H1 (cell line): ENCODE measurements at regions not wholly inside any gene's neighbourhood (a gene's known extent, or its start where the extent isn't known, plus 50 kb on each side); places are given as distances from the start of the nearest gene placed in this dataset.

Experiments used
- CTCF ChIA-PET: fragments of 300-600 bp; sonication (Branson Sonifier 250); formaldehyde crosslinking; loops from one replicate; lab custom pipeline; 2021; ENCODE audit not compliant: partially characterized antibody; lab: Charles Lee
- POLR2A ChIA-PET: fragments of 300-600 bp; sonication (Branson Sonifier 250); formaldehyde crosslinking; loops from one replicate; lab custom pipeline; 2021; ENCODE audit warnings: inconsistent platforms; ENCODE audit not compliant: partially characterized antibody; lab: Charles Lee
- DNase-seq, 2 experiments: peaks; one replicate each; pipeline versions ENCODE4 v3.0.0 to v3.0.0-alpha.2; 2010 to 2022; ENCODE audit warnings: low spot score in 2 of 2, low read depth in 1 of 2, mixed read lengths in 1 of 2
- FAIRE-seq: peaks from 2 replicates; lab custom pipeline; 2011; peaks lifted over from hg19 to GRCh38; lab: Jason Lieb, UNC
- H2AFZ ChIP-seq: 2 replicates; pipeline ENCODE4 v1.8.1; 2012; ENCODE audit warnings: low read length, inconsistent platforms
- H2AK5ac ChIP-seq: 2 replicates; pipeline ENCODE4 v1.6.1; 2013; ENCODE audit warnings: low read depth, low read length
- H2BK120ac ChIP-seq: replicated peaks from 2 replicates; pipeline ENCODE3; 2013; ENCODE audit warnings: low read depth, low read length, inconsistent platforms
- H2BK12ac ChIP-seq: 2 replicates; pipeline ENCODE4 v1.6.1; 2013; ENCODE audit warnings: low read depth, low read length
- H2BK15ac ChIP-seq: 2 replicates; pipeline ENCODE4 v1.6.1; 2013; ENCODE audit warnings: low read length
- H2BK20ac ChIP-seq: 2 replicates; pipeline ENCODE4 v1.6.1; 2013; ENCODE audit warnings: low read length
- H2BK5ac ChIP-seq: 2 replicates; pipeline ENCODE4 v1.6.1; 2013; ENCODE audit warnings: low read depth, low read length
- H3K14ac ChIP-seq: 2 replicates; pipeline ENCODE4 v1.6.1; 2013; ENCODE audit warnings: inconsistent platforms; ENCODE audit not compliant: insufficient read length
- H3K18ac ChIP-seq: 2 replicates; pipeline ENCODE4 v1.6.1; 2013; ENCODE audit warnings: low read length; ENCODE audit errors: extremely low read depth
- H3K23ac ChIP-seq: 2 replicates; pipeline ENCODE4 v1.6.1; 2013; ENCODE audit warnings: inconsistent platforms; ENCODE audit not compliant: insufficient read length
- H3K23me2 ChIP-seq: 2 replicates; pipeline ENCODE4 v1.6.1; 2013; ENCODE audit warnings: low read depth, low read length
- H3K27ac ChIP-seq: 2 replicates; pipeline ENCODE4 v1.6.1; 2011; ENCODE audit warnings: low read depth, low read length, inconsistent platforms
- H3K27me3 ChIP-seq, 4 experiments: replicated peaks in 1 of 4; 1 replicate in 1 of 4; 2 replicates in 3 of 4; pipeline versions ENCODE4 v1.6.1 to v1.8.1; 2011 to 2013; ENCODE audit warnings: low read length in 3 of 4, mild to moderate bottlenecking in 3 of 4, inconsistent platforms in 2 of 4, mixed read lengths in 2 of 4, moderate library complexity in 1 of 4; ENCODE audit not compliant: control insufficient read depth in 3 of 4, insufficient read depth in 3 of 4; ENCODE audit errors: extremely low read depth in 1 of 4
- H3K36me3 ChIP-seq, 4 experiments: 2 replicates each; pipeline versions ENCODE4 v1.6.1 to v1.8.1; 2011 to 2013; ENCODE audit warnings: mild to moderate bottlenecking in 4 of 4, low read length in 3 of 4, moderate library complexity in 2 of 4, control low read depth in 1 of 4, inconsistent platforms in 1 of 4; ENCODE audit not compliant: insufficient read depth in 4 of 4, control insufficient read depth in 2 of 4
- H3K4ac ChIP-seq: replicated peaks from 2 replicates; pipeline ENCODE3; 2013; ENCODE audit warnings: low read length, low read depth, mixed read lengths, inconsistent platforms; ENCODE audit not compliant: insufficient read length
- H3K4me1 ChIP-seq, 4 experiments: replicated peaks in 1 of 4; 1 replicate in 1 of 4; 2 replicates in 3 of 4; pipeline versions ENCODE4 v1.6.1 to v1.8.1; 2011 to 2013; ENCODE audit warnings: low read length in 3 of 4, inconsistent platforms in 2 of 4, mixed read lengths in 1 of 4; ENCODE audit not compliant: insufficient read depth in 4 of 4, control insufficient read depth in 3 of 4
- H3K4me2 ChIP-seq, 2 experiments: 2 replicates each; pipeline versions ENCODE4 v1.6.1 to v1.8.1; 2011 to 2013; ENCODE audit warnings: low read depth in 2 of 2, low read length in 2 of 2, control low read depth in 1 of 2, inconsistent platforms in 1 of 2, mild to moderate bottlenecking in 1 of 2; ENCODE audit not compliant: insufficient read depth in 1 of 2
- H3K4me3 ChIP-seq, 4 experiments: fragments of 200-600, 300-600 bp in 1 of 4; sonication (generic), shearing (Covaris generic), sonication (Bioruptor Twin) in 1 of 4; 2 replicates each; pipeline versions ENCODE4 v1.5.1 to v1.8.1; 2011 to 2016; ENCODE audit warnings: low read length in 4 of 4, low read depth in 3 of 4, control low read depth in 2 of 4, inconsistent platforms in 2 of 4, mild to moderate bottlenecking in 2 of 4, mixed read lengths in 1 of 4, moderate library complexity in 1 of 4; ENCODE audit not compliant: insufficient read depth in 2 of 4; ENCODE audit errors: extremely low read depth in 1 of 4
- H3K56ac ChIP-seq: replicated peaks from 2 replicates; pipeline ENCODE3; 2013; ENCODE audit warnings: low read depth, mild to moderate bottlenecking, mixed read lengths, low read length, inconsistent platforms; ENCODE audit not compliant: insufficient read length
- H3K79me1 ChIP-seq: 2 replicates; pipeline ENCODE4 v1.6.1; 2013; ENCODE audit warnings: low read depth, low read length, control low read depth
- H3K79me2 ChIP-seq, 2 experiments: 2 replicates each; pipeline versions ENCODE4 v1.6.1 to v1.8.1; 2012 to 2013; ENCODE audit warnings: low read length in 2 of 2, mild to moderate bottlenecking in 2 of 2, inconsistent platforms in 1 of 2; ENCODE audit not compliant: insufficient read depth in 2 of 2, control insufficient read depth in 1 of 2
- H3K9ac ChIP-seq, 4 experiments: replicated peaks in 1 of 4; 1 replicate in 1 of 4; 2 replicates in 3 of 4; pipeline versions ENCODE4 v1.6.1 to v1.8.1; 2011 to 2013; ENCODE audit warnings: low read depth in 3 of 4, low read length in 3 of 4, control low read depth in 2 of 4, mild to moderate bottlenecking in 2 of 4, moderate library complexity in 2 of 4, inconsistent platforms in 1 of 4; ENCODE audit errors: extremely low read depth in 1 of 4
- H3K9me3 ChIP-seq, 2 experiments: 2 replicates each; pipeline versions ENCODE4 v1.6.1 to v1.8.1; 2012 to 2013; ENCODE audit warnings: mild to moderate bottlenecking in 2 of 2, moderate library complexity in 2 of 2, control low read depth in 1 of 2, inconsistent platforms in 1 of 2, low read depth in 1 of 2, low read length in 1 of 2, mixed read lengths in 1 of 2; ENCODE audit not compliant: insufficient read depth in 2 of 2
- H4K20me1 ChIP-seq, 2 experiments: replicated peaks in 1 of 2; 2 replicates each; pipeline versions ENCODE3 to v1.8.1; 2011 to 2013; ENCODE audit warnings: inconsistent platforms in 2 of 2, low read length in 2 of 2, mild to moderate bottlenecking in 1 of 2; ENCODE audit not compliant: insufficient read depth in 2 of 2, control insufficient read depth in 1 of 2
- H4K5ac ChIP-seq: 2 replicates; pipeline ENCODE4 v1.6.1; 2013; ENCODE audit warnings: low read length, low read depth, mixed read lengths, inconsistent platforms; ENCODE audit not compliant: insufficient read length
- H4K8ac ChIP-seq: 2 replicates; pipeline ENCODE4 v1.8.0; 2013; ENCODE audit warnings: mild to moderate bottlenecking, moderate library complexity, low read length, inconsistent platforms; ENCODE audit not compliant: insufficient read depth; ENCODE audit errors: extremely low read depth
- H4K91ac ChIP-seq: replicated peaks from 2 replicates; pipeline ENCODE3; 2013; ENCODE audit warnings: low read length, mixed read lengths, inconsistent platforms; ENCODE audit not compliant: insufficient read length
- ASH2L ChIP-seq: fragments of 200-600, 300-600 bp; sonication (generic); IDR thresholded peaks from one replicate; pipeline ENCODE4 v1.7.1; 2017; ENCODE audit warnings: low read length
- BCL11A ChIP-seq, 2 experiments: IDR thresholded peaks; one replicate each; pipeline ENCODE4 v1.6.1; 2011; ENCODE audit warnings: low read depth in 2 of 2, low read length in 2 of 2, mild to moderate bottlenecking in 2 of 2
- CHD1 ChIP-seq: IDR thresholded peaks from 2 replicates; pipeline ENCODE4 v1.6.1; 2012; ENCODE audit warnings: low read depth, low read length, improper control_type of control experiment
- EZH2 ChIP-seq: fragments of 200-600 bp; sonication (generic); IDR thresholded peaks from 2 replicates; pipeline ENCODE4 v1.7.1; 2012; ENCODE audit warnings: low read depth, mild to moderate bottlenecking, moderate library complexity, low read length, inconsistent platforms; ENCODE audit not compliant: severe bottlenecking
- FOSL1 ChIP-seq: IDR thresholded peaks from 2 replicates; pipeline ENCODE4 v1.6.1; 2011; ENCODE audit warnings: mild to moderate bottlenecking, low read depth, low read length, moderate library complexity; ENCODE audit not compliant: insufficient read depth
- HDAC6 ChIP-seq: IDR thresholded peaks from one replicate; pipeline ENCODE4 v1.7.1; 2012; ENCODE audit warnings: low read depth, mild to moderate bottlenecking, inconsistent platforms, low read length, moderate library complexity
- KDM1A ChIP-seq: fragments of 200-600, 300-600 bp; sonication (generic); IDR thresholded peaks from 2 replicates; pipeline ENCODE4 v1.7.1; 2016; ENCODE audit warnings: mild to moderate bottlenecking, low read length, borderline replicate concordance
- KDM4A ChIP-seq: IDR thresholded peaks from one replicate; pipeline ENCODE4 v1.7.1; 2012; ENCODE audit warnings: low read depth, mild to moderate bottlenecking, moderate library complexity, low read length, inconsistent platforms; ENCODE audit not compliant: severe bottlenecking
- POU5F1 ChIP-seq: IDR thresholded peaks from 2 replicates; pipeline ENCODE4 v1.6.1; 2011; ENCODE audit warnings: low read depth, mild to moderate bottlenecking, low read length, moderate library complexity
- SIN3A ChIP-seq, 2 experiments: IDR thresholded peaks in 1 of 2; conservative IDR thresholded peaks in 1 of 2; 2 replicates each; pipeline ENCODE4 v1.6.1; 2011 to 2012; ENCODE audit warnings: low read length in 2 of 2, improper control_type of control experiment in 1 of 2, low read depth in 1 of 2, mild to moderate bottlenecking in 1 of 2
- SIRT6 ChIP-seq: IDR thresholded peaks from one replicate; pipeline ENCODE4 v1.7.1; 2012; ENCODE audit warnings: low read length, inconsistent platforms
- SP1 ChIP-seq: IDR thresholded peaks from 2 replicates; pipeline ENCODE4 v1.6.1; 2011; ENCODE audit warnings: low read depth, low read length
- SP2 ChIP-seq: IDR thresholded peaks from 2 replicates; pipeline ENCODE4 v1.6.1; 2012; ENCODE audit warnings: mild to moderate bottlenecking, low read length, inconsistent platforms
- SRF ChIP-seq: IDR thresholded peaks from 2 replicates; pipeline ENCODE4 v1.6.1; 2011; ENCODE audit warnings: mild to moderate bottlenecking, low read depth, low read length, moderate library complexity
- TCF12 ChIP-seq: IDR thresholded peaks from 2 replicates; pipeline ENCODE4 v1.6.1; 2011; ENCODE audit warnings: low read depth, mild to moderate bottlenecking, low read length
- WGBS, 2 experiments: shearing (Covaris generic) in 1 of 2; methylation state at CpG; one replicate each; pipeline versions ENCODE4 v1.1.6 to v1.1.7; 2013 to 2015; ENCODE audit warnings: low lambda C conversion rate in 2 of 2, mixed read lengths in 2 of 2, inconsistent platforms in 1 of 2, low coverage in 1 of 2, missing lambda C conversion rate in 1 of 2; ENCODE audit not compliant: insufficient replicate concordance in 2 of 2, insufficient coverage in 1 of 2, insufficient read length in 1 of 2; ENCODE audit errors: extremely low coverage in 1 of 2, missing lambda C conversion rate in 1 of 2; 5-methylcytosine and 5-hydroxymethylcytosine counted together

GRCh38 chr17:79498854-79499253 lies 112.0 kb downstream of the RBFOX3 start:
- Histone ChIP-seq H3K23me2 (peaks cover 13% of the 10 kb centered on the region; the same call in 1 of the 2 replicates), H3K4me1 (0 out of 7 replicates have a peak, but pooled peaks cover 0 to 4% (median 0%) of the 10 kb centered on the region in 4 experiments), H4K20me1 (peaks cover 0 to 6% of the 10 kb centered on the region in 2 experiments), H3K27me3 (no peaks in the 10 kb centered on the region), H3K4me3 (no peak overlapping the region), H3K79me2 (no peaks in the 10 kb centered on the region), H3K36me3 (no peaks in the 10 kb centered on the region), H3K14ac (no peak overlapping the region), H4K5ac (no peak overlapping the region), H3K4ac (no peak overlapping the region), H3K23ac (no peak overlapping the region), H4K91ac (no peak overlapping the region), H3K79me1 (no peaks in the 10 kb centered on the region), H3K27ac (no peak overlapping the region), H2AFZ (no peak overlapping the region), H2BK5ac (no peak overlapping the region), H3K56ac (peak overlapping the region; percentile 3), H2AK5ac (no peak overlapping the region), H2BK120ac (no peak overlapping the region), H3K9ac (no peak overlapping the region), H2BK15ac (no peak overlapping the region), H2BK20ac (no peak overlapping the region), H3K9me3 (no peaks in the 10 kb centered on the region), H4K8ac (no peak overlapping the region), H3K4me2 (no peak overlapping the region), H3K18ac (no peak overlapping the region), H2BK12ac (no peak overlapping the region)
- DNase-seq (no peak), FAIRE-seq (no peak)
- ChIA-PET CTCF (no interaction called here), POLR2A (no interaction called here)
- no peak for TF ChIP-seq SIN3A (conservative IDR thresholded peaks at IDR 0.05 in 1 of 2, IDR thresholded peaks at IDR 0.05 in 1 of 2; ENCODE audit: low read depth in 1 of 2, low read length in 2 of 2)
- TF ChIP-seq TCF12 = no peak
- TF ChIP-seq SRF = no peak
- no peak for TF ChIP-seq CHD1
- no peak for TF ChIP-seq POU5F1
- no peak for TF ChIP-seq HDAC6
- no peak for TF ChIP-seq KDM1A
- TF ChIP-seq BCL11A (IDR thresholded peaks at IDR 0.05; ENCODE audit: low read depth in 2 of 2, low read length in 2 of 2) = no peak
- no peak for TF ChIP-seq SP1
- TF ChIP-seq ASH2L = no peak
- no peak for TF ChIP-seq KDM4A
- no peak for TF ChIP-seq SIRT6
- TF ChIP-seq EZH2 = no peak
- TF ChIP-seq SP2 = no peak
- TF ChIP-seq FOSL1 = no peak
- WGBS, 2 experiments = 0% methylated on average over 1 of the region's 1 CpG; no CpG with 5 or more reads in 1 of the 2 experiments
